IPS-18c (cell line): ENCODE measurements at regions not wholly inside any gene's neighbourhood (a gene's known extent, or its start where the extent isn't known, plus 50 kb on each side); places are given as distances from the start of the nearest gene placed in this dataset.

Source experiments
- H3K4me3 ChIP-seq: 2 replicates; pipeline ENCODE4 v1.7.0; 2013; ENCODE audit warnings: low read depth, mild to moderate bottlenecking, low read length, moderate library complexity; ENCODE audit not compliant: insufficient read depth
- H3K9me3 ChIP-seq: one replicate; pipeline ENCODE4 v1.6.1; 2013; ENCODE audit warnings: mild to moderate bottlenecking, low read length, moderate library complexity; ENCODE audit not compliant: control insufficient read depth, insufficient read depth

DNA sequence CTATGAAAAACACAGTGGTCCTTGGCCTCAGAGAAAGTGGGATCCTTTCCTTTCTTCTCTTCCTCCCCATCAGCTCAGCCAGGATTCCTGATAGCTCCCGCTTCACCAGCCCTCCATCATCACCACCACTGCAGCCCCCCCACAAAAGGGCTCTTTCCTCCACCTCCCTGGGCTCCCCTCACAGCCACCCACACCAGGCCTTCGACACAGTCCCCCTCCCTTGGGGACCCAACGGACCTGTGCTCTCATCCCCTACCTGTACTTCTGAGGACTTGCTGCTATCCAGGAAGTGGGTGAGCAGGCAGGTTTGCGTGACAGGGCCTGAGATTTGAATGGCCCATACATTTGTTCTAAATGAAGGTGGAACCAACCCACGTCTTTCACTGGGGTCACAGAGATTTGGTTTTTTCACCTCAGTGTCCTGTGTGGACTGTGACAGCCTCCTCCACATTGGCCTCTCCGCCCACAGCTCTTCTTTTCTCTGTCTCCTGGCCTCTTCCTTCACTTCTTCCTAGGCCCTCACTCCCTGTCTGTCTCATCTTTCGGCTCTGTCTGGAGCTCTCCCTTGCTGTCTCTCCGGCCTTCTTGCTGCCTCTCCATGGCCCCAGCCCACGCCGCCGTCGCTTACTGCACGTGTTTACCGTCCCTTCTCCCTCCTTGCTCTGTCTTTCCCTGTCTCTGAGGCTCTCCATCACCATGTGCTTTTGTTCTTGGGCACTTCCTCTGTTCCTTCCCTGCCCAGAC, 238.6 kb downstream of the FOXD2 start:
- H3K9me3 ChIP-seq = no peaks in the 10 kb centered on the region
- no peak overlapping the region for H3K4me3 ChIP-seq

DNA sequence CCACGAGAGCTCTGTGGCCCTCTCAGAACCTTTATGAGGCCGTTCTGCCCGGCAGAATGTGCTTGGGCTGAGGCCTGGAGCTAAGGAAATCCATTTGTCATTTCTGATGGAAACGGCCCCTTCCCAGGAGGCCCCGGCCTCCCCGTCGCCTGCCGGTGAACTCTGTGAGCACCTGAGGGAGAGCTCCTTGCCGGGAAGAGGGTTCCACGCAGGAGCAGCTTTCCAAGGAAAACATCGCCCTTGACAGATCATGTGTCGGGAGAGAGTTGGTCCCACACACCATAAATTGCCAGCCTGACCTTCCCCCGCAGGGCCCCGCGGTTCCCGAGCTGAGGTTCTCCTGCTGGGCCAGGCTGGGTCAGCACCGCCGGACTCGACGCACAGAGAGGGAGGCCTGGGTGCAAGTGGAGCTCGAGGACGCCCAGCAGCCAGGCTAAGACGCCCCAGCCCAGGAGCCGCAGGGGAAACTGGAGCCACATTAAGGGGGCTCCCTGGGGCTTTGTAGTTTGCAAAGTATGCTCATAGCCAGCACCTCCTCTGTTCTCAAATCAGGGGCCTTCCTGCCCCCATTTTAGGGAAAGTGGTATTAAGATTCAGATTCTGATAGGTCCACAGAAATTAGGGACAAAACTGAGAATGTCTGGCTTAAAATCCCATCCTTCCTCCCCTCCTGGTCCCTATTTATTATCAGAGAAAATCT, 239.5 kb downstream of the FOXD2 start:
- H3K4me3 ChIP-seq = no peak overlapping the region
- H3K9me3 ChIP-seq = no peaks in the 10 kb centered on the region

DNA sequence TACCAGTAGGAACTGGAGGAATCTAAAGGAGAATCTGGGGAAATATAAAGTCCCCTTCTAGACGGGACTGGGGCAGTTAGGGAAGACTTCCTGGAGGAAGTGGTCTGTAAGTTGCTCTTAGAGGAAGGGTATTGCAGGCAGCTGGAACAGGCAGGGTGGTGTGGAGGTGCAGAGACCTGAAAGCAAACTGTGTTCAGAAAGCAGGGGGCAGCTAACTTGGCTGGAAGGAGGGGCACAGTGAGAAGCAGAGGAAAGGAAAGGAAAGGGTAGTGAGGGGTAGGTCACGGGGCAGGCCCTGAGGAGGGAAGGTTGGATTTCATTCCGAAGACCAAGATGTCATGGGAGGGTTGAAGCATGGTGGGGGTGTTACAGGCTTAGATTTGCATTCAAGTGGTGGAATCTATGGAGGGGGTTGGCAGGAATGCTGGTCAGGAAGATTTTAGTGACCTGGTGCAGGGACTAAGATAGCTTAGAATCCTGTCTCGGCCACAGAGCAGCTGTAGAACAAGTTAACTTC, 240.7 kb downstream of the FOXD2 start:
- Histone ChIP-seq H3K9me3 (no peaks in the 10 kb centered on the region), H3K4me3 (no peak overlapping the region)

DNA sequence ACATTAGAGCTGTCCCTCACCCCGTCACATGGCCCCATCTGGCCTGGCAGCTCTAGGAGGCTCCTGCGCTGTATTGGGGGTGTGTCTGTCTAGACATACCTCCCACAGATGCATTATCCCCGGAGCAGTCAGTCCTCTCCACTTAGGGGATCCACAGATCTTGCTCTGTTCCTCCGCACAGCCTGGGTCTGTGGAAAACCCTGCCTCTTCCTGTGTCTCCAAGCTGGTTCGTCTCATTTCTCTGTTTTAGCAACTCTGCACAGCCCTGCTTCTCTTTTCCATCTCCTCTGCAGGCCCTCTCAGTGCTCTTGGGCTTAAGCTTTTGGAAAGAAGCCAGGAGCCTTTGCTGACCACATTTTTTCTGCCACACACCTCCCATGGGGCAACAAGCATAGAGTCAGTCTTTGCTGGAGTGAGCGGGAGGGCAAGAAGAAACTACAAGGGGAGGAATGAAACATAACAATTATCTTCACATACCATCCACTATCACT, 241.5 kb downstream of the FOXD2 start:
- no peak overlapping the region for H3K4me3 ChIP-seq
- no peaks in the 10 kb centered on the region for H3K9me3 ChIP-seq

DNA sequence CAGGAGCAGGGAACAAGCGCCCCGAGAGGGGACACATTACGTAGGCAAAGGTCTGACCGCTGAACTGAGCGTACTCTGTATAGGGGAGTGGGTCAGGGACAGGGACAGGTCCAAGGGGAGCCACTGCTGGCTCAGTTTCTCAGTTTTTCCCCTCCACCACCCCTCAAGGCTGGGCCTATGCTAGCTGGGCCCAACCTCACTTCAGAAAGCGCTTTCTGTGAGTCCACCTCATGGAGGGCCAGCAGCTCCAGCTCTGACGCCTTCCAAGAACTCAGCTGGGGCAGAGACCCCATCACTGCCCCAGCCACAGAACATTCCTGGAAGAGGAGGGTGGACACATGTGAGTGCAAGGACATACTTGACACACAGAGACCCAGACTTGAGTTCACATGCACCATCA, 242.0 kb downstream of the FOXD2 start:
- no peak overlapping the region for H3K4me3 ChIP-seq

DNA sequence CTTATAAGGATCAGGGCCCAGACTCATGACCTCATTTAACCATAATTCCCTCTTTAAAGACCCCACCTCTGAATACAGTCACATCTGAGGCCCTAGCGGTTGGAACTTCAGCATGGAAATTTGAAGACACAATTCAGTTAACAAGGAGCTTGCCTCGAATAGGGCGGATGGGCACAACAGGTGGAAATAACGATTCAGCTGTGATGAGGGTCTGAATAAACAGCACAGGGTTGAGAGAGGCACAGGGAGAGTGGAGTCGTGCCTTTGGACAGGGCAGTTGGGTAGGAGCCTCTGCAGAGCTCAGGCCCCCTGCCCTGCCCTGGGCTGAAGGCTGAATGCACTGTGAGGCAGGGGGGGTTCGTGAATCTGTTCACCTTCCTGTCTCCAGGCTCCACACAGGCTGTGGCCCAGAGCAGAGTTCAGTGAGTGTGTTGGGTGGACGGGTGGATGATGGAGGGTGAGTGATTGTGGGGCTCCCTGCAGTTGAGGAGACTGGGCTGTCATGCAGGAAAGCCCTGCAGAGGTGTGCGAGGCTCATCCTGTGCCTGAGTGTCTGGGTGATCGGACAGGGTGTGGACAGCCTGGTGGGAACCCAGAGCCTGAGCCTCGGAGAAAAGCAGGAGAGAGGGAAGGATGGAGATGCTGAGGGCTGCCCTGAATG, 243.1 kb downstream of the FOXD2 start:
- H3K9me3 ChIP-seq = no peaks in the 10 kb centered on the region
- H3K4me3 ChIP-seq = no peak overlapping the region

More for the DNA sequence above, 242.0 kb downstream of the FOXD2 start:
- no peaks in the 10 kb centered on the region for H3K9me3 ChIP-seq

DNA sequence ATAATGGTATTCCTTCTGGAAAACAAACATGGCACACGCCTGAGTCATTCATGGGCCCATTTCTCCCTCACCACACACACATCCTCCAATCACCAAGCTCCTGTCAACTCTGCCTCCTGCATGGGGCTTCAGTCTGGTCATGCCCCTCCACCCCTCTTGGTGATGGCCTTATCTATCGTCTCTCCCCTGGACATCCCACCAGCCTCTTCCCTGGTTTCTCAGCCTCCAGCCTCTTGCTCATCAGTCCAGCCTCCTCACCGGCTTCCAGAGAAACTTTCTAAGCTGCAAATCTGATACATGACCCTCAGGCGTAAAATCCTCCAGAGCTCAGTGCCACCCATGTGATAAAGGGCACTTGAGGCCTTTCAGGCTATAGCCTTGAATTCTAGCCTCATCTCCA, 243.9 kb downstream of the FOXD2 start:
- no peak overlapping the region for H3K4me3 ChIP-seq
- no peaks in the 10 kb centered on the region for H3K9me3 ChIP-seq

DNA sequence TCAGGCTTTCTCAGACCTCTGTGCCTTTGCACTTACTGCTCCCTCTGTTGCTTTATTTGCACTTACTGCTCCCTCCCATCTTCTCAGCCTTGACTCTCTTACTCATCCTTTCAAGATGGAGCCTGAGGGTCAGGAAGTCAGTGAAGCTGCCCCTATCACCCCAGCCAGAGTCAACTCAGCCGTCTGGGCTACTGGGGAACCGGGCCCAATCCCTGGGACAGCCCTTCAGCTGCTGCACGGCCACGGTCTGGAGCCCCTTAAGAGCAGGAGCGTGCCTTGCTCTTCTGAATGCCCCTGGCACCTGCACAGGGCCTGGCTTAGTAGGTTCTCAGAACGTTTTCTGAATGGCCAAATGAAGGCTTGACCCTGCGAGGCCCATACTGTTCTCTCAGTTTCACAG, 244.4 kb downstream of the FOXD2 start:
- H3K4me3 ChIP-seq = no peak overlapping the region

DNA sequence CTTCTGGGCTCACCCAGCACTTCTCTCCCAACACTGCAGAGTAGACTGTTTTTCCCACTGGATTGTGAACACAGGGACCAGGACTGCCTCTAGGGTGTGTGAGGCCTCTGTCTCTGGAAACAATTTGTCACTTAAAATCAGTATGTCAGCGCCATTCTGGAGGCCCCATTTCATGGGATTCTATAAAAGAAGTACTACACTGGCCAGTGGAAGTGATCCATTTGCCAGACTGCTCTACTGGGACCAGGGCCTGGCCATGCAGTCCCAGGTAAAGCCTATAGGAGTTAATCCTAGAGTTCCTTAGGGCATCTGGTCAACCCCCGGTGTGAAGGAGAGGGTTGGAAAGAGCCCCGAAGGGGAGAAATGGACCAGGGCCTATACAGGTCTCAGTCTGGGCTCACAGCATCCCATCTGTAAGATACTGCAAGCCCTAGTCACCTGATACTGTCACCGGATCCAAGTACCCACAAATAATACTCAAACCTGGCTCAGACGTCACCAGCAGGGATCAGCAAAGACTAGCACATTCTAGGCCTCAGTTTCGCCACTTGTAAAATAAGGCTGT, 245.0 kb downstream of the FOXD2 start:
- Histone ChIP-seq H3K4me3 (no peak overlapping the region), H3K9me3 (no peaks in the 10 kb centered on the region)

More for the DNA sequence above, 244.4 kb downstream of the FOXD2 start:
- no peaks in the 10 kb centered on the region for H3K9me3 ChIP-seq

DNA sequence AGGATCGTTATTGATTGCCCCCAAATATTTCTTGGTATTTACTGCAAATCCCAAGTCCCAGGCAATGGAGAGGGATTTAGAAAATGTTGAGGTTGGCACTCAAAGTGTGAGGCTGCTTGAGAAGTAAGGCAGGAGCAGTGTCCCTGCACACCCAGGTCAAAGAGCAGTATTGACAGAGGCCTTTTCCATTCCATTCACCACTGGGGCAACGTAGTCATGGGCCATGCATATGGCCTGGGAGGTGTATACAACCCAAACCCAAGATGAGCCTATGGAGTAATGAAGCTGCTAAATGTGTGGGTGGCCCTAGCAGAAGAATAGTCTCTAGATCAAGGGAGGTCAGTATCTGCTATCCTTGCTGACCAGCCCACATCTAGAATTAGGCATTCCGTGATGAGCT, 245.6 kb downstream of the FOXD2 start:
- Histone ChIP-seq H3K9me3 (no peaks in the 10 kb centered on the region), H3K4me3 (no peak overlapping the region)

DNA sequence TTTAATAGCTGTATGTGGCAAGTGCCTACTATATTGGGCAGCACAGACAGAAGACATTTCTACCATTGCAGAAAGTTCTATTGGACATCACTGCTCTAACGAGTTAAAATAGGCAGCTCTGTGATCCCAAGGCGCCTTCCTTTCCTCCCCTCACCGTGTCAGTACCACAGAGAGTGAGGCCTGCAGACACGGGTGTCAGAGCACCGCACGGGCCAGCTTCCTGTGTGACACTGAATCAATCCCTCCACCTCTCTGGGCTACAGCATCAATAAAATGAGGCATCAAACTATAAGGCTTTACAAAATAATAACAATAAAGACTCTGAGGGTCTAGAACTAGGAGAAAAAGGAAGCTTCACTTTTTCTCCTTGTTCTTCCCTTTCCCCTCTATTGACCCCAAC, 246.7 kb downstream of the FOXD2 start:
- Histone ChIP-seq H3K9me3 (no peaks in the 10 kb centered on the region), H3K4me3 (no peak overlapping the region)

DNA sequence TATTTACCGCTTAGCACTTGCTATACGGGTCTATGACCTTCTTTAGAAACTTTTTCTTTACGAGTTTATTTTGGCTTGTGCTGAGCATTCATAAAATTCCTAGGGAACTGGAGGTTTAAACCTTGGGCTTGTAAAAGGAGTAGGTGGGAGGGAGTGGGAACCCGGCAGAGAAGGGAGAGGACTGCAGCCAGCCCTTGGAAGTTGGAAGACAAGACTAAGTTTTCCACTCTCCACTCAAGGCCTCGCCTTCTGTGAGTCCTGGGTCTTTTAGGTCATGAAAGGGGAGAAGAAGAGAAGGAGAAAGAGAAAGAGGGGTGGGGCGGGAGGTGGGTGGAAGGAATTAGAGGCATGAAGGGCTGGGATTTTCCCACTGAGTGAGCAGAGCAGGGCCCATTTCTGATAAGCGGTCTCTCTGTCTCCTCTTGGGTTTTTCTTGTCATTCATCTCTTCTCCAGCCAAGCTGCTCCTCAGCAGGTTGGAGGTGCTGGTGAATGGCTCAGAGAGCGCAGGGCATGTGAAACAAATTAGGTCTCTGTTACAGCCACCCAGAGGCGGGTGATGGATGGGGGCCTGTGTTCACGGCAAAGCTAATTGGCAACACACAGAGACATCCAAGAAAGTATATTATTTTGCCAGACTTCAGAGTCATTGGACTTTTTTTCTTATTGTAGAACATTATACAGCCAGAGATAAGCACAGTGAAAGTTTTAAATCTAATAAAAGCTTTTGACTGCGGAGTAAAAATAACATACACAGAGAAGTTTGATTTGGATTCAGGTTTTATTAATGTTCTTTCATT, 247.3 kb downstream of the FOXD2 start:
- Histone ChIP-seq H3K4me3 (no peak overlapping the region), H3K9me3 (no peaks in the 10 kb centered on the region)

DNA sequence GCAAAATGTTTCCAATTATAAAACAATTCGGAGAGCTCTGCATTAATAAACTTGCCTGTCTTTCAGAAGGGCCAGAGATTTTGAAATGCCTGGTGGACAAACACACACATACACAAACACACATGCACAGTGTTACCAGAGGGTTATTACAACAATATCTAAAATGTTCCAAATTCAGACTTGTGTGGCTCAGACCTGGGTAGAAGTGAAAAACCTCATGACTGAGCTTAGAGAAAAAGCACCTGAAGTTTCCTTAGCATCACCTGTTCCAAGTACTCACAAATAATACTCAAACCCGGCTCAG, 247.9 kb downstream of the FOXD2 start:
- H3K4me3 ChIP-seq = no peak overlapping the region

DNA sequence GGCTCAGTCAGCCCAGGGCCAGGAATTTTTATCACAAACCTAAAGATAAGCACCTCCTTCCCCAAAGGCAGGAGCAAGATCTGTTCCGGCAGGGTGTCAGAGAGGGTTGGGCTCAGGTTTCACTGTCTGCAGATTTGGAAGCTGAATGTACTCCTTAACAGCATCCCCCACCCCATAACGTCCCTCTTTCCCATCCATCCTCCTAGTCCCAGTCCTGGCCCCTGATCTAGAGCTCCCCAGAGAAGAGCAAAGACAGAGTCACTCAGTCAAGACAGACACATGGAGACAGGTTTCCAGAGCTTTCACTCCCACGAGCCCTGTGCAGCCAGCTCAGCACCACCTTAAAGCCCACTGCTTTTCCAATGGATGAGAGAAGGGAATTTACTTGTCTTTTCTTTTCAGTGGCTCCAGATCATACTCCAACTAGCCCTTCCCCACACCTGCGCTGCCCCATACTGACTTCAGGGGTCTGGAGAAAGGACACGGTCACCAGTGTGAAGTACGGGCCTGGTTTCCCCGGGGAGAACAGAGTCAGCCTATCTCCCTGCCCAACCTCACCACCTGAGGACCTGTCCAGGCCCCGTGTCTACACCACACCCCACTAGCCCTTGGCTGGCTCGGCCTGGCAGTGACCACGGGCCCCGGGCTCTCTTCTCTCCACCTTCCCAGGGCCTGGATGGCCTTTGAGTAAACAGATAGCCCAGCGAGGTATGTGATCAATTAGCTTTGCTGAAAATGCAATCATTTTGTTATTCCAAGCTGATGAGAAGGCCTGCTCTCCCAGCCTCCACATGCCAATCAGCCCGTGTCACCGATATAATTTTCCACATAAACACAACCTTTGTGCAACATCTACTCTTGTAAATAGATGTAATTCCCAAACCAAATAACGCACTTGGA, 249.1 kb downstream of the FOXD2 start:
- H3K4me3 ChIP-seq = no peak overlapping the region

More for the DNA sequence above, 247.9 kb downstream of the FOXD2 start:
- no peaks in the 10 kb centered on the region for H3K9me3 ChIP-seq

DNA sequence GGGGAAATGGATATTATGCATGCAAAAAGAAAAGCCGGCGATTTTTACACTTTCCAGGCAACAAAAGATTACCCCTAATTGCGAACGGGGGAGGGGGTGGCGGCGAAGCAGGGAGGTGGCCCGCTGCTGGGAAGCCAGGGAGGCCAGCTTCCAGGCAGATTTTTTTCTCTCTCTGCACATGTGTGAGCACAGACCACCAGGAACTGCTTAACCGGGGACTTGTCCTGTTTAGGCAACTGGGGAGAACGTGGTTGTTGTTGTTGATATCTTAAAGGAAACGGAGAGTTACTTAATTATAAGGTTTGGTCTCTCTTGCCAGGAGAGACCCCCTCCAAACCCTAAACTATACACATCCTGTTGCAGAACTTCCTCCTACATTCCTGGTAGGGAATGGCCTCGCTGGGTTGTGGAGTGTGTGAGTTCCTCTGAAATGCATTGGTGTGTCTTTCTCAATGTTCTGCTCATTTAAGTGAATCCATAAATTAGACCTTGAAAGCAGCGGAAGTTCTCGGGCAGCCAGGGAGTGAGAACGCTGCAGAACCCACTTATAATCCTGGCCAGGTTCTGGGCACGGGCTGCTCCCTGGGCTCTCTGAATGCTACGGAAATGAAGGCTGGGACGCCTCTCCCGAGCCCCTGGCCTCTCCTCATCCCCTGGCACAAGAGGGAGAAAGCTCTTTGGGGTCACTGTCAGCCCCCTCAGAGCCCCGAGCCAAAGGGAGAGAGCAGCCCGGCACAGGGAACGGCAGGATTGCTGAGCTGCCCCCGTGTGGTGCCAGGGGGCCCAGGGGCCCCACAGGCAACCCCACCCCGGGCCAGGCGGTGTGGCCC, 250.0 kb downstream of the FOXD2 start:
- Histone ChIP-seq H3K9me3 (no peaks in the 10 kb centered on the region), H3K4me3 (no peak overlapping the region)

More for the DNA sequence above, 249.1 kb downstream of the FOXD2 start:
- no peaks in the 10 kb centered on the region for H3K9me3 ChIP-seq
